CD14-positive monocyte (primary cell): ENCODE measurements at regions not wholly inside any gene's neighbourhood (a gene's known extent, or its start where the extent isn't known, plus 50 kb on each side); places are given as distances from the start of the nearest gene placed in this dataset.

Experiments used
- DNase-seq, 3 donors: peaks; one replicate each; pipeline ENCODE4 v3.0.0-alpha.2; 2011 to 2022
- H2AFZ ChIP-seq: 2 replicates; pipeline ENCODE4 v1.6.0; 2012; ENCODE audit warnings: mild to moderate bottlenecking, low read depth, low read length, inconsistent platforms; ENCODE audit not compliant: insufficient read depth, poor library complexity, severe bottlenecking
- H3K27ac ChIP-seq, 2 donors: 1 replicate in 1 of 2; 2 replicates in 1 of 2; pipeline ENCODE4 v1.5.1; 2012 to 2013; ENCODE audit warnings: low read length in 2 of 2, control low read depth in 1 of 2, inconsistent platforms in 1 of 2, low read depth in 1 of 2, mild to moderate bottlenecking in 1 of 2
- H3K27me3 ChIP-seq, 2 donors: one replicate each; pipeline versions ENCODE4 v1.6.0 to v1.6.1; 2011 to 2013; ENCODE audit warnings: low read length in 2 of 2; ENCODE audit not compliant: control insufficient read depth in 2 of 2, insufficient read depth in 2 of 2
- H3K36me3 ChIP-seq, 2 donors: replicated peaks in 1 of 2; 1 replicate in 1 of 2; 2 replicates in 1 of 2; pipeline versions ENCODE4 v1.5.1 to v1.6.1; 2012 to 2013; ENCODE audit warnings: low read length in 2 of 2, control low read depth in 1 of 2, inconsistent platforms in 1 of 2, mild to moderate bottlenecking in 1 of 2; ENCODE audit not compliant: insufficient read depth in 2 of 2, control insufficient read depth in 1 of 2
- H3K4me1 ChIP-seq, 2 donors: 1 replicate in 1 of 2; 2 replicates in 1 of 2; pipeline versions ENCODE4 v1.5.1 to v1.6.1; 2012 to 2013; ENCODE audit warnings: low read length in 2 of 2, control low read depth in 1 of 2, inconsistent platforms in 1 of 2, mild to moderate bottlenecking in 1 of 2, moderate library complexity in 1 of 2; ENCODE audit not compliant: insufficient read depth in 2 of 2, control insufficient read depth in 1 of 2
- H3K4me2 ChIP-seq: replicated peaks from 2 replicates; pipeline ENCODE3; 2012; ENCODE audit warnings: low read length, moderate library complexity, mild to moderate bottlenecking; ENCODE audit not compliant: poor library complexity, severe bottlenecking; ENCODE audit errors: extremely low read depth
- H3K4me3 ChIP-seq, 3 experiments: fragments of 200-600 bp in 1 of 3; sonication (generic) in 1 of 3; replicated peaks in 1 of 3; 1 replicate in 2 of 3; 2 replicates in 1 of 3; pipeline ENCODE4 v1.5.1; 2011 to 2013; ENCODE audit warnings: low read length in 3 of 3, mild to moderate bottlenecking in 3 of 3, control low read depth in 2 of 3, low read depth in 2 of 3, inconsistent platforms in 1 of 3, moderate library complexity in 1 of 3
- H3K79me2 ChIP-seq: 2 replicates; pipeline ENCODE4 v1.6.0; 2012; ENCODE audit warnings: mild to moderate bottlenecking, control low read depth, inconsistent platforms, low read length, moderate library complexity; ENCODE audit not compliant: insufficient read depth
- H3K9ac ChIP-seq: 2 replicates; pipeline ENCODE4 v1.6.0; 2017; ENCODE audit warnings: low read length, mild to moderate bottlenecking; ENCODE audit not compliant: insufficient read depth, poor library complexity, severe bottlenecking
- H3K9me3 ChIP-seq, 2 donors: replicated peaks in 1 of 2; 1 replicate in 1 of 2; 2 replicates in 1 of 2; pipeline versions ENCODE4 v1.5.1 to v1.6.1; 2012 to 2013; ENCODE audit warnings: low read length in 2 of 2, control low read depth in 1 of 2; ENCODE audit not compliant: control insufficient read depth in 1 of 2, insufficient read depth in 1 of 2
- H4K20me1 ChIP-seq: 2 replicates; pipeline ENCODE4 v1.6.0; 2012; ENCODE audit warnings: mild to moderate bottlenecking, low read length, control low read depth, moderate library complexity; ENCODE audit not compliant: insufficient read depth
- H3K27ac Mint-ChIP-seq, 7 donors: one replicate each; pipeline ENCODE4 v1.8.0; 2020; ENCODE audit warnings: mild to moderate bottlenecking in 7 of 7, mixed read lengths in 7 of 7, moderate library complexity in 6 of 7, inconsistent platforms in 2 of 7
- H3K27me3 Mint-ChIP-seq, 3 donors: one replicate each; pipeline ENCODE4 v1.8.0; 2021 to 2022; ENCODE audit warnings: low read depth in 3 of 3, mild to moderate bottlenecking in 3 of 3, mixed read lengths in 3 of 3, moderate library complexity in 3 of 3, inconsistent platforms in 1 of 3
- H3K36me3 Mint-ChIP-seq, 2 donors: one replicate each; pipeline ENCODE4 v1.8.0; 2020; ENCODE audit warnings: mixed read lengths in 2 of 2, inconsistent platforms in 1 of 2, mild to moderate bottlenecking in 1 of 2
- H3K4me1 Mint-ChIP-seq: one replicate; pipeline ENCODE4 v1.8.0; 2020; ENCODE audit warnings: mild to moderate bottlenecking, mixed read lengths
- H3K4me3 Mint-ChIP-seq, 2 donors: one replicate each; pipeline ENCODE4 v1.8.0; 2020; ENCODE audit warnings: mild to moderate bottlenecking in 2 of 2, mixed read lengths in 2 of 2, moderate library complexity in 1 of 2
- H3K9me3 Mint-ChIP-seq, 7 donors: one replicate each; pipeline ENCODE4 v1.8.0; 2020 to 2022; ENCODE audit warnings: mixed read lengths in 7 of 7, mild to moderate bottlenecking in 6 of 7, moderate library complexity in 6 of 7, inconsistent platforms in 2 of 7
- WGBS: methylation state at CpG from one replicate; pipeline ENCODE4 v1.1.5; 2013; ENCODE audit warnings: missing lambda C conversion rate; ENCODE audit not compliant: insufficient coverage; 5-methylcytosine and 5-hydroxymethylcytosine counted together
- intact Hi-C, 2 donors: fragments of 100-400 bp; cut with micrococcal nuclease; formaldehyde crosslinking; loops; one replicate each; pipeline versions ENCODE4 v1.15.0 to v1.15.1; 2023
- TF ChIP-seq, protein P1 (sequence below): fragments of 200-600 bp; IDR thresholded peaks from one replicate; pipeline ENCODE4 v1.8.0; 2022; ENCODE audit warnings: antibody characterized with exemption, mild to moderate bottlenecking

DNA sequence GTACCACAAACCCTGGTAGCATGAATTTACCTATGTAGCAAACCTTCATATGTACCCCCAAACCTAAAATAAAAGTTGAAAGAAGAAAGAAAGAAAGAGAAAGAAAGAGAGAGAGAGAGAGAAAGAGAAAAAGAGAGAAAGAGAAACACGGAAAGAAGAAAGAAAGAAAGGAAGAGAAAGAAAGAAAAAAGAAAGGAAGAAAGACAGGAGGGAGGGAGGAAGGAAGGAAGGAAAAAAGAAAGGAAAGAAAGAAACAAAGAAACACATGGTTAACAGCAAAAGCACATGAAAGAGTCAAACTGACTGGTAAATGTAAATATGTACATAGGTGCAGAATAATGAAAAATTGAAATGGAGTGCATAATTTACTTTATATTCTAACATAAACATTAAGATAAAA, 903.4 kb downstream of the LRFN5 start:
- no peaks in the 10 kb centered on the region for H3K79me2 ChIP-seq
- Mint-ChIP-seq H3K9me3 (peaks cover 4 to 21% (median 8%) of the 10 kb centered on the region in 7 donors), H3K4me3 (no peak overlapping the region), H3K27ac (no peak overlapping the region), H3K36me3 (no peaks in the 10 kb centered on the region), H3K4me1 (no peaks in the 10 kb centered on the region), H3K27me3 (no peaks in the 10 kb centered on the region)
- H3K27ac ChIP-seq: no peak overlapping the region
- no peak overlapping the region for H3K4me3 ChIP-seq
- TF ChIP-seq, protein P1, sequence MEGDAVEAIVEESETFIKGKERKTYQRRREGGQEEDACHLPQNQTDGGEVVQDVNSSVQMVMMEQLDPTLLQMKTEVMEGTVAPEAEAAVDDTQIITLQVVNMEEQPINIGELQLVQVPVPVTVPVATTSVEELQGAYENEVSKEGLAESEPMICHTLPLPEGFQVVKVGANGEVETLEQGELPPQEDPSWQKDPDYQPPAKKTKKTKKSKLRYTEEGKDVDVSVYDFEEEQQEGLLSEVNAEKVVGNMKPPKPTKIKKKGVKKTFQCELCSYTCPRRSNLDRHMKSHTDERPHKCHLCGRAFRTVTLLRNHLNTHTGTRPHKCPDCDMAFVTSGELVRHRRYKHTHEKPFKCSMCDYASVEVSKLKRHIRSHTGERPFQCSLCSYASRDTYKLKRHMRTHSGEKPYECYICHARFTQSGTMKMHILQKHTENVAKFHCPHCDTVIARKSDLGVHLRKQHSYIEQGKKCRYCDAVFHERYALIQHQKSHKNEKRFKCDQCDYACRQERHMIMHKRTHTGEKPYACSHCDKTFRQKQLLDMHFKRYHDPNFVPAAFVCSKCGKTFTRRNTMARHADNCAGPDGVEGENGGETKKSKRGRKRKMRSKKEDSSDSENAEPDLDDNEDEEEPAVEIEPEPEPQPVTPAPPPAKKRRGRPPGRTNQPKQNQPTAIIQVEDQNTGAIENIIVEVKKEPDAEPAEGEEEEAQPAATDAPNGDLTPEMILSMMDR: no peak
- no peak overlapping the region for H2AFZ ChIP-seq
- H3K9me3 ChIP-seq: peaks cover 0 to 13% of the 10 kb centered on the region in 2 donors
- DNase-seq: no peak
- H3K27me3 ChIP-seq: no peaks in the 10 kb centered on the region
- H3K4me2 ChIP-seq: no peak overlapping the region
- H3K9ac ChIP-seq: no peak overlapping the region
- H3K36me3 ChIP-seq: no peaks in the 10 kb centered on the region
- H4K20me1 ChIP-seq: no peaks in the 10 kb centered on the region
- intact Hi-C loops: no loop called here
- H3K4me1 ChIP-seq: no peaks in the 10 kb centered on the region
- 100% methylated on average over 1 of the region's 1 CpG for WGBS

DNA sequence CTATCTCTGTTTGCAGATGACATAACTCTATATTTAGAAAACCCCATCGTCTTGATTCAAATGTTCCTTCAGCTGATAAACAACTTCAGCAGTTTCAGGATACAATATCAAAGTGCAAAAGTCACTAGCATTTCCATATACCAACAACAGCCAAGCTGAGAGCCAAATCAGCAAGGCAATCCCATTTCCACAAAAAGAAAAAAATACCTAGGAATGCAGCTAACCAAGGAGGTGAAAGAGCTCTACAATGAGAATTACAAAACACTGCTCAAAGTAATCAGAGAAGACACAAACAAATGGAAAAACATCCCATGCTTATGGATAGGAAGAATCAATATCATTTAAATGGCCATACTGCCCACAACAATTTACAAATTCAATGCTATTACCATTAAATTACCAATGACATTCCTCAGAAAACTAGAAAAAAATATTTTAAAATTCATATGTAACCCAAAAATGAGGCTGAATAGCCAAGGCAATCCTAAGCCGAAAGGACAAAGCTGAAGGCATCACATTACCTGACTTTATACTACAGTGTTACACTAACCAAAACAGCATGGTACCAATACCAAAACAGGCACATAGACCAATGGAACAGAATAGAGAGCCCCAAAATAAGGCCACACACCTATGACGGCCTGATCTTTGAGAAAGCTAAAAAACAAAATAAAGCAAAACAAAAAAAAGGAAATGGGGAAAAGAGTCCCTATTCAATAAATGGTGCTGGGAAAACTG, 901.7 kb downstream of the LRFN5 start:
- no peak for DNase-seq
- H3K27me3 Mint-ChIP-seq: no peaks in the 10 kb centered on the region
- H3K9ac ChIP-seq: no peak overlapping the region
- intact Hi-C loops: no loop called here
- WGBS: no CpG with 5 or more reads among the region's 3 CpGs
- H3K27me3 ChIP-seq: no peaks in the 10 kb centered on the region
- no peaks in the 10 kb centered on the region for H3K36me3 Mint-ChIP-seq
- TF ChIP-seq, protein P1: no peak
- H3K9me3 Mint-ChIP-seq: peaks cover 4 to 21% (median 8%) of the 10 kb centered on the region in 7 donors
- H3K27ac Mint-ChIP-seq: no peak overlapping the region
- no peaks in the 10 kb centered on the region for H3K36me3 ChIP-seq
- H3K27ac ChIP-seq: no peak overlapping the region
- no peak overlapping the region for H2AFZ ChIP-seq
- no peak overlapping the region for H3K4me2 ChIP-seq
- H3K4me1 Mint-ChIP-seq: no peaks in the 10 kb centered on the region
- no peaks in the 10 kb centered on the region for H4K20me1 ChIP-seq
- H3K4me3 ChIP-seq: no peak overlapping the region
- no peak overlapping the region for H3K4me3 Mint-ChIP-seq
- H3K79me2 ChIP-seq: no peaks in the 10 kb centered on the region
- no peaks in the 10 kb centered on the region for H3K4me1 ChIP-seq
- peaks cover 0 to 13% of the 10 kb centered on the region in 2 donors for H3K9me3 ChIP-seq
